Breast epithelium (tissue), 3 donors: ENCODE measurements at regions not wholly inside any gene's neighbourhood (a gene's known extent, or its start where the extent isn't known, plus 50 kb on each side); places are given as distances from the start of the nearest gene placed in this dataset.

Experiments used
- CTCF ChIP-seq, 3 donors: fragments of 450-650 bp; IDR thresholded peaks; one replicate each; pipeline ENCODE4 v1.5.1; 2016 to 2017; ENCODE audit warnings: antibody characterized with exemption in 3 of 3, mild to moderate bottlenecking in 3 of 3, moderate library complexity in 3 of 3
- POLR2A ChIP-seq: fragments of 450-650 bp; IDR thresholded peaks from one replicate; pipeline ENCODE4 v1.6.1; 2016; ENCODE audit warnings: antibody characterized with exemption, mild to moderate bottlenecking, moderate library complexity

- TF ChIP-seq CTCF (IDR thresholded peaks at IDR 0.05) (no peak), POLR2A (no peak)
Observed at GRCh38 chr12:92302041-92302829, 156.6 kb upstream of the BTG1 start.
